ENCODE measurements at regions not wholly inside any gene's neighbourhood (a gene's known extent, or its start where the extent isn't known, plus 50 kb on each side); places are given as distances from the start of the nearest gene placed in this dataset.

GRCh38 chr2:167388901-167389300 lies 500.6 kb downstream of the XIRP2 start:
- TF ChIP-seq, protein P1, sequence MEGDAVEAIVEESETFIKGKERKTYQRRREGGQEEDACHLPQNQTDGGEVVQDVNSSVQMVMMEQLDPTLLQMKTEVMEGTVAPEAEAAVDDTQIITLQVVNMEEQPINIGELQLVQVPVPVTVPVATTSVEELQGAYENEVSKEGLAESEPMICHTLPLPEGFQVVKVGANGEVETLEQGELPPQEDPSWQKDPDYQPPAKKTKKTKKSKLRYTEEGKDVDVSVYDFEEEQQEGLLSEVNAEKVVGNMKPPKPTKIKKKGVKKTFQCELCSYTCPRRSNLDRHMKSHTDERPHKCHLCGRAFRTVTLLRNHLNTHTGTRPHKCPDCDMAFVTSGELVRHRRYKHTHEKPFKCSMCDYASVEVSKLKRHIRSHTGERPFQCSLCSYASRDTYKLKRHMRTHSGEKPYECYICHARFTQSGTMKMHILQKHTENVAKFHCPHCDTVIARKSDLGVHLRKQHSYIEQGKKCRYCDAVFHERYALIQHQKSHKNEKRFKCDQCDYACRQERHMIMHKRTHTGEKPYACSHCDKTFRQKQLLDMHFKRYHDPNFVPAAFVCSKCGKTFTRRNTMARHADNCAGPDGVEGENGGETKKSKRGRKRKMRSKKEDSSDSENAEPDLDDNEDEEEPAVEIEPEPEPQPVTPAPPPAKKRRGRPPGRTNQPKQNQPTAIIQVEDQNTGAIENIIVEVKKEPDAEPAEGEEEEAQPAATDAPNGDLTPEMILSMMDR (IDR thresholded peaks at IDR 0.05) = no peak
- TF ChIP-seq POLR2A (IDR thresholded peaks at IDR 0.05) = no peak
